ENCODE measurements at regions not wholly inside any gene's neighbourhood (a gene's known extent, or its start where the extent isn't known, plus 50 kb on each side); places are given as distances from the start of the nearest gene placed in this dataset.

- H3K79me2 ChIP-seq (ENCODE audit: control insufficient read depth, insufficient read depth, low read length), result no peaks in the 10 kb centered on the region
- FAIRE-seq (no peak), DNase-seq (ENCODE audit: low read depth, low spot score) (no peak)
- no peak overlapping the region for H3K27ac ChIP-seq (ENCODE audit: control insufficient read depth, insufficient read depth, low read length)
- dilution Hi-C loops (cut with MboI; ENCODE audit: extremely low pct_ligation_motif_present, low sequenced_read_pairs), result no loop called here
- no peak overlapping the region for H3K9ac ChIP-seq (ENCODE audit: control insufficient read depth, extremely low read depth, insufficient read depth, low read length)
- no peak overlapping the region for H2AFZ ChIP-seq (ENCODE audit: control insufficient read depth, low read length)
- no peaks in the 10 kb centered on the region for H3K4me1 ChIP-seq (ENCODE audit: control insufficient read depth, extremely low read depth, insufficient read depth, low read length)
- no peaks in the 10 kb centered on the region for H3K36me3 ChIP-seq (ENCODE audit: control insufficient read depth in 2 of 2, extremely low read depth in 1 of 2, insufficient read depth in 2 of 2, low read length in 2 of 2)
- TF ChIP-seq EZH2 (IDR thresholded peaks at IDR 0.05; ENCODE audit: low read length) (no peak), CTCF (optimal IDR thresholded peaks at IDR 0.05 in 1 of 3, IDR thresholded peaks at IDR 0.05 in 1 of 3, conservative IDR thresholded peaks at IDR 0.05 in 1 of 3; ENCODE audit: extremely low read depth in 1 of 3, insufficient read depth in 2 of 3, low read length in 3 of 3) (no peak)
- H3K9me1 ChIP-seq (ENCODE audit: control insufficient read depth, extremely low read depth, insufficient read depth, low read length), result no peaks in the 10 kb centered on the region
- no peaks in the 10 kb centered on the region for H3K9me3 ChIP-seq (ENCODE audit: control insufficient read depth, low read depth, low read length)
- H4K20me1 ChIP-seq (ENCODE audit: control insufficient read depth, extremely low read depth, insufficient read depth, low read length), result no peaks in the 10 kb centered on the region
- no peaks in the 10 kb centered on the region for H3K27me3 ChIP-seq (ENCODE audit: control insufficient read depth, extremely low read depth, insufficient read depth, low read length)
- no peak overlapping the region for H3K4me2 ChIP-seq (ENCODE audit: control insufficient read depth, extremely low read depth, insufficient read depth, low read depth, low read length)
- no peak overlapping the region for H3K4me3 ChIP-seq (ENCODE audit: control insufficient read depth in 2 of 3, extremely low read depth in 1 of 3, insufficient read depth in 2 of 3, low read depth in 1 of 3, low read length in 3 of 3)
Observed at GRCh38 chr2:81624825-81625224, 1320.3 kb upstream of the LRRTM1 start.

GRCh38 chr2:81600088-81600487, 1295.5 kb upstream of the LRRTM1 start:
- Histone ChIP-seq H4K20me1 (ENCODE audit: control insufficient read depth, extremely low read depth, insufficient read depth, low read length) (no peaks in the 10 kb centered on the region), H3K79me2 (ENCODE audit: control insufficient read depth, insufficient read depth, low read length) (no peaks in the 10 kb centered on the region), H3K9me3 (ENCODE audit: control insufficient read depth, low read depth, low read length) (no peaks in the 10 kb centered on the region), H3K27ac (ENCODE audit: control insufficient read depth, insufficient read depth, low read length) (no peak overlapping the region), H3K9ac (ENCODE audit: control insufficient read depth, extremely low read depth, insufficient read depth, low read length) (no peak overlapping the region), H2AFZ (ENCODE audit: control insufficient read depth, low read length) (no peak overlapping the region), H3K4me1 (ENCODE audit: control insufficient read depth, extremely low read depth, insufficient read depth, low read length) (no peaks in the 10 kb centered on the region), H3K27me3 (ENCODE audit: control insufficient read depth, extremely low read depth, insufficient read depth, low read length) (no peaks in the 10 kb centered on the region), H3K4me2 (ENCODE audit: control insufficient read depth, extremely low read depth, insufficient read depth, low read depth, low read length) (no peak overlapping the region), H3K9me1 (ENCODE audit: control insufficient read depth, extremely low read depth, insufficient read depth, low read length) (no peaks in the 10 kb centered on the region), H3K4me3 (ENCODE audit: control insufficient read depth in 2 of 3, extremely low read depth in 1 of 3, insufficient read depth in 2 of 3, low read depth in 1 of 3, low read length in 3 of 3) (no peak overlapping the region), H3K36me3 (ENCODE audit: control insufficient read depth in 2 of 2, extremely low read depth in 1 of 2, insufficient read depth in 2 of 2, low read length in 2 of 2) (no peaks in the 10 kb centered on the region)
- no peak for FAIRE-seq
- no peak for TF ChIP-seq EZH2 (IDR thresholded peaks at IDR 0.05; ENCODE audit: low read length)
- TF ChIP-seq CTCF (optimal IDR thresholded peaks at IDR 0.05 in 1 of 3, IDR thresholded peaks at IDR 0.05 in 1 of 3, conservative IDR thresholded peaks at IDR 0.05 in 1 of 3; ENCODE audit: extremely low read depth in 1 of 3, insufficient read depth in 2 of 3, low read length in 3 of 3), result no peak
- dilution Hi-C loops (cut with MboI; ENCODE audit: extremely low pct_ligation_motif_present, low sequenced_read_pairs), result no loop called here
- no peak for DNase-seq (ENCODE audit: low read depth, low spot score)
